Sigmoid colon (tissue), 4 donors: ENCODE measurements at regions not wholly inside any gene's neighbourhood (a gene's known extent, or its start where the extent isn't known, plus 50 kb on each side); places are given as distances from the start of the nearest gene placed in this dataset.

Experiments used
- CTCF ChIP-seq, 4 experiments: fragments of 450-650 bp in 3 of 4; fragments of 200-600 bp in 1 of 4; IDR thresholded peaks; one replicate each; pipeline ENCODE4 v1.5.1; 2016 to 2019; ENCODE audit warnings: antibody characterized with exemption in 4 of 4, mild to moderate bottlenecking in 3 of 4, moderate library complexity in 2 of 4
- POLR2AphosphoS5 ChIP-seq, 4 donors: sonication (generic); formaldehyde crosslinking; IDR thresholded peaks; one replicate each; pipeline ENCODE4 v1.6.1; 2017; ENCODE audit warnings: antibody characterized with exemption in 4 of 4

GRCh38 chr18:61006687-61007224 lies 326.5 kb upstream of the CDH20 start:
- TF ChIP-seq CTCF (IDR thresholded peaks at IDR 0.05), result no peak
- no peak for TF ChIP-seq POLR2AphosphoS5 (IDR thresholded peaks at IDR 0.05)
